Activated B cell treated with CpG ODN at 0.5 μM for 24 hours (primary cell): ENCODE measurements at regions not wholly inside any gene's neighbourhood (a gene's known extent, or its start where the extent isn't known, plus 50 kb on each side); places are given as distances from the start of the nearest gene placed in this dataset.

ENCODE experiments used
- ATAC-seq: fragments of 200-7000 bp; cut with Tn5 transposase; one replicate; pipeline ENCODE4 v1.10.0; 2021; ENCODE audit warnings: low read depth, mild to moderate bottlenecking, moderate library complexity
- CTCF ChIA-PET: fragments of 350-600 bp; sonication (Branson Sonifier 250); formaldehyde crosslinking; loops from one replicate; lab custom pipeline; 2021; ENCODE audit warnings: antibody characterized with exemption; lab: Charles Lee
- POLR2A ChIA-PET: fragments of 350-600 bp; sonication (Branson Sonifier 250); formaldehyde crosslinking; loops from one replicate; lab custom pipeline; 2021; ENCODE audit warnings: antibody characterized with exemption; lab: Charles Lee
- DNase-seq: peaks from one replicate; pipeline ENCODE4 v3.0.0; 2022
- H3K27ac Mint-ChIP-seq: one replicate; pipeline ENCODE4 v1.8.0; 2020; ENCODE audit warnings: mixed read lengths
- H3K27me3 Mint-ChIP-seq: one replicate; pipeline ENCODE4 v1.8.0; 2021; ENCODE audit warnings: mixed read lengths
- H3K36me3 Mint-ChIP-seq: one replicate; pipeline ENCODE4 v1.8.0; 2021; ENCODE audit warnings: low read depth, mixed read lengths
- H3K4me1 Mint-ChIP-seq: one replicate; pipeline ENCODE4 v1.8.0; 2021; ENCODE audit warnings: mixed read lengths
- H3K4me3 Mint-ChIP-seq: one replicate; pipeline ENCODE4 v1.8.0; 2020; ENCODE audit warnings: mild to moderate bottlenecking, mixed read lengths
- H3K9me3 Mint-ChIP-seq: one replicate; pipeline ENCODE4 v1.8.0; 2020; ENCODE audit warnings: mixed read lengths
- intact Hi-C: fragments of 100-400 bp; cut with micrococcal nuclease; formaldehyde crosslinking; loops from one replicate; pipeline ENCODE4 v1.15.1; 2024
- TF ChIP-seq, protein P1 (sequence below): fragments of 200-600 bp; IDR thresholded peaks from one replicate; pipeline ENCODE4 v1.8.0; 2022; ENCODE audit warnings: antibody characterized with exemption, mild to moderate bottlenecking

DNA sequence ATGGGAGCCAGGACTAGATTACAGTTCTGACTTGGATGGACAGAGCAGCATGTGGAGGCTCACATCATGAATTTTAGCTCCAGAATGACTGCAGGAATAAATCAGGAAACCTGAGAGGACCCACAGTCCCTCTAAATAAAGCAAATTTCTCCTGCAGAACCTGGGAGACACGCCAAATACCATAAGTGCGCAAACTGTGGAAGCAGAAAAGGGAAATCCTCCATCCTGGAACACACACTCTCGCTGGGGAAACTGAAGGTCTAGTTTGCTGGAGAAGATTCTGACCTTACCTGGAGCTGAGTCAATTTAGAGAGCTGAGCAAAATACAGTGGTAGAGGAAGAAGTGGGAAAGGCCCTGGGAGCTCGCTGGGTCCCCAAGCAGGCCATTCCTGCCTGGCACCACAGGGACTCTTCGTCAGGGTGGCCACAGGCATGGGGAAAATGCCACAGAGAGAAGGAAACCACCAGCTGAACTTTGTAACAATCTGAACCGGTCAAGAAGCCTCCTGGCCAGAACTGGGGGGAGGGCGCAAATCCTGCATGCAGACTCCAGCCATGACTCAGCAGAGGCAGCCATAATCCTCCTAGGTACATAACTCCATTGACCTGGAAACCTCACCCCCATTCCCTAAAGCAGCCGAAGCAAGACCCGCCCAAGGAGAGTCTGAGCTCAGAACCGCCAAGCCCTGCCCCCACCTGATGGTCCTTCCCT is 390.9 kb downstream of the LRRC70 start:
- Mint-ChIP-seq H3K9me3 (peaks cover 16% of the 10 kb centered on the region), H3K36me3 (no peaks in the 10 kb centered on the region), H3K4me3 (no peak overlapping the region), H3K4me1 (no peaks in the 10 kb centered on the region), H3K27me3 (no peaks in the 10 kb centered on the region), H3K27ac (no peak overlapping the region)
- CTCF ChIA-PET, result no interaction called here
- DNase-seq, result no peak
- POLR2A ChIA-PET, result no interaction called here
- ATAC-seq, result no peak
- intact Hi-C loops, result no loop called here
- TF ChIP-seq, protein P1, sequence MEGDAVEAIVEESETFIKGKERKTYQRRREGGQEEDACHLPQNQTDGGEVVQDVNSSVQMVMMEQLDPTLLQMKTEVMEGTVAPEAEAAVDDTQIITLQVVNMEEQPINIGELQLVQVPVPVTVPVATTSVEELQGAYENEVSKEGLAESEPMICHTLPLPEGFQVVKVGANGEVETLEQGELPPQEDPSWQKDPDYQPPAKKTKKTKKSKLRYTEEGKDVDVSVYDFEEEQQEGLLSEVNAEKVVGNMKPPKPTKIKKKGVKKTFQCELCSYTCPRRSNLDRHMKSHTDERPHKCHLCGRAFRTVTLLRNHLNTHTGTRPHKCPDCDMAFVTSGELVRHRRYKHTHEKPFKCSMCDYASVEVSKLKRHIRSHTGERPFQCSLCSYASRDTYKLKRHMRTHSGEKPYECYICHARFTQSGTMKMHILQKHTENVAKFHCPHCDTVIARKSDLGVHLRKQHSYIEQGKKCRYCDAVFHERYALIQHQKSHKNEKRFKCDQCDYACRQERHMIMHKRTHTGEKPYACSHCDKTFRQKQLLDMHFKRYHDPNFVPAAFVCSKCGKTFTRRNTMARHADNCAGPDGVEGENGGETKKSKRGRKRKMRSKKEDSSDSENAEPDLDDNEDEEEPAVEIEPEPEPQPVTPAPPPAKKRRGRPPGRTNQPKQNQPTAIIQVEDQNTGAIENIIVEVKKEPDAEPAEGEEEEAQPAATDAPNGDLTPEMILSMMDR, result no peak

DNA sequence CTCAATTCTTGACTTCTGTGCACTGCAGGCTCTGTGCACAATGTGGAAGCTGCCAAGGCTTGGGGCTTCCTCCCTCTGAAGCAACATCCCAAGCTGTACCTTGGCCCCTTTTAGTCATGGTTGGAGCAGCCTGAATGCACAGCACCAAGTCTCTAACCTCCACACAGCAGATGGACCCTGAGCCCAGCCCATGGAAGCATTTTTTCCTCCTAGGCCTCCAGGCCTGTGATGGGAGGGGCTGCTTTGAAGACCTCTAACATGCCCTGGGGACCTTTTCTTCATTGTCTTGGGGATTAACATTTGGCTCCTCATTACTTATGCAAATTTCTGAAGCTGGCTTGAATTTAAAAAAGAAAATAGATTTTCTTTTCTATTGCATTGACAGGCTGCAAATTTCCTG is 385.8 kb downstream of the LRRC70 start:
- Mint-ChIP-seq H3K4me3 (no peak overlapping the region), H3K27me3 (no peaks in the 10 kb centered on the region), H3K4me1 (no peaks in the 10 kb centered on the region), H3K27ac (no peak overlapping the region), H3K36me3 (no peaks in the 10 kb centered on the region), H3K9me3 (peaks cover 22% of the 10 kb centered on the region)
- ATAC-seq (no peak), DNase-seq (no peak)
- ChIA-PET POLR2A (no interaction called here), CTCF (no interaction called here)
- TF ChIP-seq, protein P1, result no peak
- intact Hi-C loops, result no loop called here

DNA sequence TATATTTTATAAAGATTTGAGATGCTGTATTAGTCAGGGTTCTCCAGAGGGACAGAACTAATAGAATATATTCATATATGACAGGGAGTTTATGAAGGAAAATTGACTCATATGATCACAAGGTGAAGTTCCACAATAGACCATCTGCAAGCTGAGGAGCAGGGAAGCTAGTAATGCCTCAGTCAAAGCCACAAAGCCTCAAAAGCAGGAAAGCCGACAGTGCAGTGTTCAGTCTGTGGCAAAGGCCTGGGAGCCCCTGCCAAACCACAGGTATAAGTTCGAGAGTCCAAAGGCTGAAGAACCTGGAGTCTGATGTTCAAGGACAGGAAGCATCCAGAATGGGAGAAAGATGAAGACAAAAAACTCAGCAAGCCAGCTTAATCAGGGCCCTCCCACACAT is 382.2 kb downstream of the LRRC70 start:
- Mint-ChIP-seq H3K9me3 (peaks cover 18% of the 10 kb centered on the region), H3K4me1 (no peaks in the 10 kb centered on the region), H3K4me3 (no peak overlapping the region), H3K36me3 (no peaks in the 10 kb centered on the region), H3K27me3 (no peaks in the 10 kb centered on the region), H3K27ac (no peak overlapping the region)
- intact Hi-C loops, result no loop called here
- ATAC-seq (no peak), DNase-seq (no peak)
- TF ChIP-seq, protein P1, result no peak
- POLR2A ChIA-PET, result no interaction called here
- CTCF ChIA-PET, result no interaction called here

DNA sequence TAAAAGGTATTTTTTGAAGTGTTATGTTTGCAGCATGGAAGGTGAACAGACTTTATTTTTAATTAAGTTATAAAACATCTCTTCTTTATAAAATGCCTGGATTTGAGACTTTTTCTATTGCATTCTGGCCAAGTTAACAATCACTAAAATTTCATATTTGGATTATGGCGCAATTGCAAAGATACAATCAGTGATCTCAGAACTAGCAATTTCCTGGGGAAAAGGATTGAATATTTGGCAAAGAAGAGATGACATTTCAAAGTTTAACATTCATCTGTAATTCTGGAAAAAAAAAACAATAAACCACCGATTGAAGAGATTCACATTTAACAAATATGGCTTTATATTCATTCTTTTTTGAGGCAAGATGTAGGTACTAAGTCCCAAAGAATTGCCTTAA is 378.0 kb downstream of the LRRC70 start:
- intact Hi-C loops, result no loop called here
- H3K4me3 Mint-ChIP-seq, result no peak overlapping the region
- no peak for ATAC-seq
- no peak overlapping the region for H3K27ac Mint-ChIP-seq
- H3K36me3 Mint-ChIP-seq, result no peaks in the 10 kb centered on the region
- CTCF ChIA-PET, result no interaction called here
- TF ChIP-seq, protein P1, result no peak
- DNase-seq, result no peak
- POLR2A ChIA-PET, result no interaction called here
- H3K4me1 Mint-ChIP-seq, result no peaks in the 10 kb centered on the region
- no peaks in the 10 kb centered on the region for H3K27me3 Mint-ChIP-seq
- no peaks in the 10 kb centered on the region for H3K9me3 Mint-ChIP-seq

DNA sequence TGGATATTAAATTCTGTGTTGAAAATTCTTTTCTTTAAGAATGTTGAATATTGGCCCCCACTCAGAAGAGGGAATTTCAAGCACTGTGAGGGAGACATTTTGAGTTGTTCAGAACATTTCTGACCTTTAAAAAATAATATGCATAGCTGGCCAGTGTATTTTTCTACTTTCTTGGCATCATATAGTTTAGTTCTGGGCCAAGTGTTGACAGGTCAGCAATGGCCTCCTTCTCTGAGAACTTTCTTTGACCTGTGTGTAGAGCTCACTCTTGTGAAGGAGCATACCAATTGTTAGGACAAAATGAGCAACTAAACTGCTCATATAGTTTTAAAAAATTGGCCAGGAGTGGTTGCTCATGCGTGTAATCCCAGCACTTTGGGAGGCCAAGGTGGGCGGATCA is 376.0 kb downstream of the LRRC70 start:
- Mint-ChIP-seq H3K27ac (no peak overlapping the region), H3K36me3 (no peaks in the 10 kb centered on the region), H3K9me3 (no peaks in the 10 kb centered on the region), H3K4me1 (no peaks in the 10 kb centered on the region), H3K4me3 (no peak overlapping the region), H3K27me3 (no peaks in the 10 kb centered on the region)
- no peak for ATAC-seq
- CTCF ChIA-PET, result no interaction called here
- TF ChIP-seq, protein P1, result no peak
- POLR2A ChIA-PET, result no interaction called here
- DNase-seq, result no peak
- intact Hi-C loops, result no loop called here
